ENCODE measurements at regions not wholly inside any gene's neighbourhood (a gene's known extent, or its start where the extent isn't known, plus 50 kb on each side); places are given as distances from the start of the nearest gene placed in this dataset.

DNA sequence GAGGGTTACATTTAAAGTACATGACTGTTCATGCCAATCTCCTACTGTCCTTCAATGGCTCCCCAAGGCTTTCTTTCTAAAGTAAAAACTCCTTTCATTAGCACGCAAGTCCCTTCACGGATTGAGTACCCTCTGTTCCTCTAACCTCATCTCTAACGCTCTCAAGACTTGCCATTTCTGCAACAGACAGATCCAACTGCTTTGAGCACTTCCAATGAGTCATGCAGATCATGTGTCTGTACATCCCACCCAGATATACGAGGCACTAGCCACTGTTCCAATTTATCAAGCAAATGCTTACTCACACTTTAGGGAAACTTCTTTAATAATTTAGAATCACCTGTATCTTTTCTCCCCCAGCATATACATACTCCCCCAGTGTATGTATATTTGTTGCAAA is 332.5 kb upstream of the ZFP42 start:
- TF ChIP-seq FOXK2 (IDR thresholded peaks at IDR 0.05) (no peak), FOXM1 (IDR thresholded peaks at IDR 0.05; ENCODE audit: borderline replicate concordance) (no peak), CTBP1 (IDR thresholded peaks at IDR 0.05; ENCODE audit: borderline replicate concordance) (no peak), FOXA1 (IDR thresholded peaks at IDR 0.05) (no peak), SUZ12 (IDR thresholded peaks at IDR 0.05) (no peak), SP1 (IDR thresholded peaks at IDR 0.05) (no peak), L3MBTL2 (conservative IDR thresholded peaks at IDR 0.05) (no peak), BHLHE40 (IDR thresholded peaks at IDR 0.05; ENCODE audit: borderline replicate concordance) (no peak), ZNF384 (IDR thresholded peaks at IDR 0.05) (no peak), TARDBP (IDR thresholded peaks at IDR 0.05) (no peak), ARNT (IDR thresholded peaks at IDR 0.05) (no peak), LEF1 (IDR thresholded peaks at IDR 0.05; ENCODE audit: borderline replicate concordance) (no peak), ELF4 (IDR thresholded peaks at IDR 0.05) (no peak)
- TF ChIP-seq, protein P1, sequence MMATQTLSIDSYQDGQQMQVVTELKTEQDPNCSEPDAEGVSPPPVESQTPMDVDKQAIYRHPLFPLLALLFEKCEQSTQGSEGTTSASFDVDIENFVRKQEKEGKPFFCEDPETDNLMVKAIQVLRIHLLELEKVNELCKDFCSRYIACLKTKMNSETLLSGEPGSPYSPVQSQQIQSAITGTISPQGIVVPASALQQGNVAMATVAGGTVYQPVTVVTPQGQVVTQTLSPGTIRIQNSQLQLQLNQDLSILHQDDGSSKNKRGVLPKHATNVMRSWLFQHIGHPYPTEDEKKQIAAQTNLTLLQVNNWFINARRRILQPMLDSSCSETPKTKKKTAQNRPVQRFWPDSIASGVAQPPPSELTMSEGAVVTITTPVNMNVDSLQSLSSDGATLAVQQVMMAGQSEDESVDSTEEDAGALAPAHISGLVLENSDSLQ (IDR thresholded peaks at IDR 0.05) = no peak
